ENCODE measurements at regions not wholly inside any gene's neighbourhood (a gene's known extent, or its start where the extent isn't known, plus 50 kb on each side); places are given as distances from the start of the nearest gene placed in this dataset.
"Not testable (repeated sequence)": the region's sequence is repeated elsewhere in the genome, so short reads cannot be mapped to it uniquely, and the experiment has no call there.

- no peak for DNase-seq (ENCODE audit: low read depth)
- H3K4me3 ChIP-seq (ENCODE audit: low read depth, low read length), result no peak overlapping the region
- no peak for TF ChIP-seq CTCF (IDR thresholded peaks at IDR 0.05; ENCODE audit: insufficient read depth, low read length)
Observed at GRCh38 chr5:69004676-69005075, 89.1 kb upstream of the SLC30A5 start.

DNA sequence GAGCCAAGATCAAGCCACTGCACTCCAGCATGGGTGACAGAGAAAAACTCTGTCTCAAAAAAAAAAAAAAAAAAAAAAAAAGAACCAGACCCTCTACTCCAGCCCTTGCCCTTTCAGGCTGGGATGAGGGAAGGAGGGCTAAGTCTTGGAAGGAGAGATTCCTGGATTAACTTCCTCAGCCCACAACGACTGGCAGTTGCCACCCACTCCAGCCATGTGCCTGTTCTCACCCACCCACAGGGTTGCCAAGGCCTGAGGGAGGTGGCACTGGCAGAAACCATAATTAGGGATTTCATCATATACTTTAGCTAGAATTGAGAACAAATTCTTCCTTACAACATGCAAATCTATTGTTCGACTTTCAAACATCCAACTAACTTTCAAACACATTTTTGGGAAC is 87.8 kb upstream of the SLC30A5 start:
- TF ChIP-seq CTCF (IDR thresholded peaks at IDR 0.05; ENCODE audit: insufficient read depth, low read length), result no peak
- no peak for DNase-seq (ENCODE audit: low read depth)
- H3K4me3 ChIP-seq (ENCODE audit: low read depth, low read length), result no peak overlapping the region

GRCh38 chr5:69007163-69007562 is 86.7 kb upstream of the SLC30A5 start:
- DNase-seq (ENCODE audit: low read depth), result peak; percentile 20
- no peak for TF ChIP-seq CTCF (IDR thresholded peaks at IDR 0.05; ENCODE audit: insufficient read depth, low read length)
- H3K4me3 ChIP-seq (ENCODE audit: low read depth, low read length), result no peak overlapping the region

DNA sequence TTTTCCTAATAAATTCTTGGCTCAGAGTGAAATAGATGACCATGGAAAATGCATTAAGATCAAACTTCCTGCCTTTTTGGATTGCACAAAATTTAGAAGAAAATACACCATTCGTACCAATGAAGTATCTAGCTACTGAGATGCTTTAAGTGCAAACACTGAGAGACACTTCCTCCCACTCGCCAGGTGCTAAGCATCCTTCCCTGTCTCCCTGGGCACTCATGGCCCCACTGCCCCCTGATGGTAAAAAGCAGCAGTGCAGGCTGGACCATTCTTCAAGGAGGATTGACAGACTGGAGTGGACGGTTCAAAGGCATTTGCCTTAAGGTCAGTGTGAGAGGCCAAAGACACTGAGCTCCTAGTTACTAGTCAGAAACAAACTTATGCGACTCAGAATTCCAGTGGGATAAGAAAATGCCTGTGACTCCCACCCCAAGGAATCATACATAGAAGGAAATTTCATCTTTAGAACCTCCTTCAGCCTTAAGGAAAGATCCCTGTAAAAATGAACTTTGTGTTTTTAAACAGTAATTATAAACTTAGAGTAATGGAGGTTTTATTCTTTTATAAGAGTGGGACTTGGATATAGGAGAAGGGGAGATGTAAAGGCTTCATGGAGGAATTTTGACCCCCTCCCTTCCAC is 86.0 kb upstream of the SLC30A5 start:
- peak; percentile 81 for TF ChIP-seq CTCF (IDR thresholded peaks at IDR 0.05; ENCODE audit: insufficient read depth, low read length)
- DNase-seq (ENCODE audit: low read depth), result peak; percentile 34
- no peak overlapping the region for H3K4me3 ChIP-seq (ENCODE audit: low read depth, low read length)

- TF ChIP-seq CTCF (IDR thresholded peaks at IDR 0.05; ENCODE audit: insufficient read depth, low read length), result no peak
- no peak for DNase-seq (ENCODE audit: low read depth)
- no peak overlapping the region for H3K4me3 ChIP-seq (ENCODE audit: low read depth, low read length)
Observed at GRCh38 chr5:69010476-69010875, 83.3 kb upstream of the SLC30A5 start.

GRCh38 chr5:69011910-69012309 is 81.9 kb upstream of the SLC30A5 start:
- TF ChIP-seq CTCF (IDR thresholded peaks at IDR 0.05; ENCODE audit: insufficient read depth, low read length), result no peak
- peak; percentile 3 for DNase-seq (ENCODE audit: low read depth)
- H3K4me3 ChIP-seq (ENCODE audit: low read depth, low read length), result no peak overlapping the region

- no peak for TF ChIP-seq CTCF (IDR thresholded peaks at IDR 0.05; ENCODE audit: insufficient read depth, low read length)
- H3K4me3 ChIP-seq (ENCODE audit: low read depth, low read length), result no peak overlapping the region
- DNase-seq (ENCODE audit: low read depth), result no peak
Observed at GRCh38 chr5:69013481-69013880, 80.3 kb upstream of the SLC30A5 start.

GRCh38 chr5:69014007-69014406 is 79.8 kb upstream of the SLC30A5 start:
- not testable (repeated sequence) for DNase-seq (ENCODE audit: low read depth); H3K4me3 ChIP-seq (ENCODE audit: low read depth, low read length)

Data from fibroblast of the aortic adventitia (primary cell).